GM18858 (cell line): ENCODE measurements at regions not wholly inside any gene's neighbourhood (a gene's known extent, or its start where the extent isn't known, plus 50 kb on each side); places are given as distances from the start of the nearest gene placed in this dataset.
"Not testable (repeated sequence)": the region's sequence is repeated elsewhere in the genome, so short reads cannot be mapped to it uniquely, and the experiment has no call there.

ENCODE experiments used
- ATAC-seq: cut with Tn5 transposase; IDR thresholded peaks from one replicate; pipeline ENCODE4 v1.9.1; 2021; ENCODE audit not compliant: unreplicated experiment

DNA sequence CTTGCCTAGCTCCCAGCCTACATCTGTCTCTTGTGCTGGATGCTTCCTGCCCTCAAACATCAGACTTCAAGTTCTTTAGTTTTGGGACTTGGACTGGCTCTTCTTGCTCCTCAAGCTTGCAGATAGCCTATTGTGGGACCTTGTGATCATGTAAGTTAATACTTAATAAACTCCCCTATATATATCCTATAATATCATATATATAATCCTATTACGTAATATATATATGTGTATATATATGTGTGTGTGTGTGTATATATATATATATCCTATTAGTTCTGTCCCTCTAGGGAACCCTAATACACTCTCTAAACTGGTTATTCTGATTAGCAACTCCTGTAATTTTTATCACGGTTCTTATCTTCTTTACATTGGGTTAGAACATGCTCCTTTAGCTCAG, 274.9 kb upstream of the USP25 start:
- ATAC-seq: not testable (repeated sequence)

DNA sequence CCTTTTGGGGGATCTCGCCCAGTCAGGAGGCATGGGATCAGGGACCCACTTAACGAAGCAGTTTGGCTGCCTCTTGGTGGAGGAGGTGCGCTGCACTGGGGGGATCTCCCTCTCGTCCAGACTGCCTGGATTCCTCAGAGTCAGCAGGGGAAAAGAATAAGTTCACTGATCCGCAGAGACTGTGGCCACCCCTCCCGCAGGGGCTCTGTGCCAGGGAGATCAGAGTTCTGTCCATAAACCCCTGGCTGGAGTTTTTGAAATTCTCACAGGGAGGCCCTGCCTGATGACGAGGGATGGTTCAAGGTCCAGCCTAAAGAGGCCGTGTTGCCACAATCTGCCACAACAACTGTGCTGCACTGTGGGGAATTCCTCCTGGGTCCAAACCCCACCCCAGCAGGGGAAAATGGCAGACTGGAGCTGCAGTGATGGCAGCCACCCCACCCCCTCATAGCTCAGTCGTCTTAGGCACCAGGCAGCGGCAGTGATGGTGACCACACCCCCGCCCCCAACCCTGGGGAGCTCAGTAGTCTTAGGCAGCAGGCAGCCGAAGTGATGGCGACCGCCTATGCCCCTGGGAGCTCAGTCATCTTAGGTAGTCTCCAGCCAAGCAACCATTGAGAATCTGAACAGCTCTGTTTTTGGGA, 273.8 kb upstream of the USP25 start:
- no peak for ATAC-seq

DNA sequence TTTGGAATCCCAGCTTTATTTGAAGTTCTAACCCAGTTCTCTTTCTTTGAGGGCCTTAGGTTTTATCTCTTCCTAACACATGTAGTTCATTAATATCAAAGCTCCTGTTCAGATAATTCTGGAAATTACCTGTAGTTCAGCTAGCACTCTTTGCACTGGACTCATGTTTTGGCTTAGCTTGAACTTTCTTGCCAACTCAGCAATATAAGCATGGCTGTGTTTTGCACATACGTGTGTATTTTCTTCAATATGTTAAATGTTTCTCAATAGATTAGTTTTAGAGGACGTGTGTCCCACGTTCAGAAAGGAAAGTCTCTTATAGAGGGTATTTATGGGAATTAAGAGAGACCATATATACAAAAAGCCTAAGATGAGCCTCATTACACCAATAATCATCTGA, 271.8 kb upstream of the USP25 start:
- ATAC-seq: no peak

DNA sequence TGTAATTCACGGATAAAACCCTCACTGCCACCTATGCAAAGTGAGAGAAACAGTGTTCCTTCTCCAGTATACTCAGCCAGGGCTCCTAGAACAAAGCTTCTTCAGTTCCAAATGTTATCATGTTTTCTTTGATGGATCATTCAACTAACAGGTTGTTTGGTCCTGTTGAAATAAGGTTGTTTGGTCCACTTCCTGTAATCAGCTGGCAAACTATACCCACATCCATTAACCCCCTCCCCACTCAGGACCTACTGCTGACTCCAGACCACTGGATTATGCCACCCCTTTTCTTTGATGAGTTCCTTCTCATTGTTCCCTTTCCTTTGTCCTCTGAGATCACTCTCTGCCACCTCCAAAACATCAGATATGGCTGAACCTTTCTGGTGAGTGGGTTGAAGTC, 267.7 kb upstream of the USP25 start:
- no peak for ATAC-seq

GRCh38 chr21:15466329-15466728, 263.5 kb upstream of the USP25 start:
- no peak for ATAC-seq

DNA sequence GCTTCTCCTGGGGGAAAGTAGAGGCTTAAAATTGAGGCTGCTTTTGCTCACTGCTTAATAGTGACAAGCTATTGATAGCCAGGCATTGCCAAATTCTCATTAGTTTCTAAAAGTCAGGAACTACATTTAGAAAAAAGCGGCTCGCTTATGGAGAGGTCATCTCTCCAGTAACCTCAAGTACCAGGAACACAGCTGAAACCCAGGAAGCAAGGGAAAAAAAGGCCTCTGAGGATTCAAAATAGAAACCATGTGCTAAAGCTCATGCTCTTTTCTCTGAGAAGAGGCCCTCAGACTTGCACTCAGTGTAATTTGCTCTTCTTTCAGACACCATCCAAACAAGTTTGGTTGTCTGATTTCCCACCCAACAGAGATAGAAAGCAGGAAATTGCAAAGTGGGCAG, 261.4 kb upstream of the USP25 start:
- no peak for ATAC-seq

DNA sequence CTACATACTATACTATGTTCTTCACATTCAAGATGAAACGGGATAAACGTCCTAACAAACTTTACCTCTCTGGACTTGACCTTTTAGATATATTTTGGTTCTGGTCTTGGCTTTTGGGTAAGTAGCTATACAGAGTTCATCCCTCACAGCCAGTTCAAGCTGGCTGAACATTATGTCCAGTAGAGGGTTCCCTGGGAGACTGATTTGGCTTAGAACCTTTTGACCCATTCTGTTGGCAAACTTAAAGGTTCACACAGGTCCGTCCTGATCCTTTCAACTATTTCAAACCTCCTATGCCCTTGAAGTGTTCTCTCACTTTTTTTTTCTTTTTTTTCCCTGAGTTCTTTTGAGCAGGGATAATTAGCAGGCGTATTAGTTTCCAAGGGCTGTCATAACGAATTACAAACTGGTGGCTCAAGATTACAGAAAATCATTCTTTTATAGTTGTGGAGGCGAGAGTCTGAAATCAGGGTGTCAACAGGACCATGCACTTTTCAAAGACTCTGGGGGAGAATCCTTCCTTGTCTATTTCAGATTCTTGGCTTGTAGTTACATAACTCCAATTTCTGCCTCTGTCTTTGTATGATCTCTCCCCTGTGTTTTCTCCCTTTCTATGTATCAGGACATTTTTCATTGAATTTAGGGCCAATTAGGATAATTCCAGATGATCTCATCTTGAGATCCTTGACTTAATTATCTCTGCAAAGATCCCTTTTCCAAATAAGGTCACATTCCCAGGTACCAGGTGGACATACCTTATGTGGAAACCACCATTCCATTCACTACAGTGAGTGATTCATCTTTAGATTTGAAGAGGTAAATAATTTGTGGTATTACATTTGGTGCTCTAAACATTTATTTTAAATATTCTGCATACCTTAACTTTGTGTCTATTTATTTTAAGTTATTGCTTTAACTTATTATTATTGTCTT, 257.4 kb upstream of the USP25 start:
- ATAC-seq: no peak

DNA sequence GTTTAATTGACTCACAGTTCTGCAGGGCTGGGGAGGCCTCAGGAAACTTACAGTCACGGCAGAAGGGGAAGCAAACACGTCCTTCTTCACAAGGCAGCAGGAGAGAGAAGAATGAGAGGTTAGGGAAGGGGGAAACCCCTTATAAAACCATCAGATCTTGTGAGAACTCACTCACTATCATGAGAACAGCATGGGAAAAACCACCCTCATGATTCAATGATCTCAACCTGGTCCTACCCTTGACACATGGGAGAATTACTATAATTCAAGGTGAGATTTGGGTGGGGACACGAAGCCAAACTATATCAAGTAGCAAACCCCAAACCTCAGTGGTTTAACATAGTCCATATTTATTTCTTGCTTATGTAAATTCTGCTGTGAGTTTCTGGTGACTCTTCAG, 252.0 kb upstream of the USP25 start:
- not testable (repeated sequence) for ATAC-seq

DNA sequence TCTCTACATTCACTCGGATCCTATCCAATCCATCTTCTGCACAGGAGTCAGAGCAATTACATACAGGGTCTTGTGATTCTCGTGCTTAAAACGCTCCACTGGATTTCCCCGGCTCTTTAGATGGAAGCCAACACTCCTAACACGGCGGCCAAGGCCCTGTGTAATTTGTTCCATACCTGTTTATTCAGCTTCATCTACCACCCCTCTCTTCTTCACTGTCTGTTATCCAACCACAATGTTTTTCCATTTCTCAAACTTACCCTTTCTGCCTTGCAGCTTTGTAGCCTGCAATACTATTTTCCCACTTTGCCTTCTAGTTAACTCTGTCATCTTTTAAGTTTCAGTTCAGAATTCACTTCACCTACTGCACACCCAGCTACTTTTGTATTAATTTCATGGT, 249.6 kb upstream of the USP25 start:
- no peak for ATAC-seq

- ATAC-seq: peak; percentile 96
Observed at GRCh38 chr21:15483138-15483780, 246.5 kb upstream of the USP25 start.

- ATAC-seq: no peak
Observed at GRCh38 chr21:15486460-15487195, 243.2 kb upstream of the USP25 start.

DNA sequence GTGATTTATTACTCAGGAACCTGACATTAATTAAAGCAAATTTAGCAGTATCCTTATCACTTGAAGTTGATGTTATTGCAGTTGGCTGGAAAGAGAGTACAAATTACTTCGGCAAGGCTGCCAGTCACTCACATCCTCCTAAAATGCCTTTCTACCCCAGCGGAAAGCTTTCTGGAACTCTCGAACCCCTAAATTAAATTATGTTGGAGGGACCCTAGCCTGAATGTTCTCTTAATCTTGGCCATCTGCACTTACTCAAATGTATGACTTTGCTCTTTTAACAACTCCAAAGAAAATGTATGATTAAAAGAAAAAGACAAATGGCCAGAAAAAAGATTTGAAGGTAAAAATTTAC, 242.6 kb upstream of the USP25 start:
- no peak for ATAC-seq

DNA sequence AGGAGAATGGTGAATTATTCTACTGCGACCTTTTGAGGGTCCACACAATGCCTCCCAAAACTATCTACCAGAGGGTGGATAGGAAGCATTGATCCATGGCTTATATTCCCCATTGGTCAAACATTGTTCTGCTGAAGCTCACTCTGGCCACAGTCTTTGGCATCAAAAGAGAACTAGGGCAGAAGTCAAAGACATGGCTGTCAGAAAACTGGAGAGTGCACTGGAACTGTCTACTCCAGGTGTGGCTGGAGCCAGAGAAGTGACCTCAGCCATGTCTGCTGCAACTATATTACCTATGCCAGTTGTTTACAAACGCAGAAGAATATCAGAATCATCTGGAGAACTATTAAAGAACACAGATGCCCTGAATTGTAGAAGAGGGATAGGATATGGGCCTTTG, 238.7 kb upstream of the USP25 start:
- no peak for ATAC-seq

GRCh38 chr21:15493646-15494045, 236.1 kb upstream of the USP25 start:
- ATAC-seq: no peak

- ATAC-seq: no peak
Observed at GRCh38 chr21:15494481-15494880, 235.3 kb upstream of the USP25 start.

GRCh38 chr21:15495965-15496364, 233.8 kb upstream of the USP25 start:
- ATAC-seq: no peak

GRCh38 chr21:15496911-15497310, 232.9 kb upstream of the USP25 start:
- no peak for ATAC-seq

DNA sequence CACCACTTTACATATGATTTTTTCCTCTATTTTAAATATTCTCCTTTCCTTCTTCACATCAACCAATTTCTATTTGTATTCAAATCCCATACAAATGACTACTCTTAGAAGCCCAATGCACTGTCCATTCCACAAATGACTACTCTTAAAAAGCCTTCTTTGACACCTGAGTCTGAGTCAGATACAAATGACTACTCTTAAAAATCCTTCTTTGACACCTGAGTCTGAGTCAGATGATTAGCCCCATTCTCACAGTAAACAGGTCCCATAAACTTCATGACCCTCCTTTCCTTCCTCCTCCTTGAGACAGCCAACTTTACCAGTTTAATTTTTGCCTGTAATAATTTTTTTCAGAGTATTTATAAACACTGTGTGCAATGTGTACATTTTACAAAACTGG, 231.3 kb upstream of the USP25 start:
- ATAC-seq: no peak

GRCh38 chr21:15506086-15506485, 223.7 kb upstream of the USP25 start:
- ATAC-seq: no peak

GRCh38 chr21:15508554-15508953, 221.2 kb upstream of the USP25 start:
- no peak for ATAC-seq
